B cell (primary cell): ENCODE measurements at regions not wholly inside any gene's neighbourhood (a gene's known extent, or its start where the extent isn't known, plus 50 kb on each side); places are given as distances from the start of the nearest gene placed in this dataset.

Source experiments
- ATAC-seq: fragments of 200-7000 bp; cut with Tn5 transposase; one replicate; pipeline ENCODE4 v1.10.0; 2021; ENCODE audit warnings: low read depth, mild to moderate bottlenecking, moderate number of reproducible peaks, moderate library complexity
- CTCF ChIA-PET: fragments of 350-600 bp; sonication (Branson Sonifier 250); formaldehyde crosslinking; loops from one replicate; lab custom pipeline; 2021; ENCODE audit warnings: antibody characterized with exemption, inconsistent platforms; lab: Charles Lee
- POLR2A ChIA-PET: fragments of 350-600 bp; sonication (Branson Sonifier 250); formaldehyde crosslinking; loops from one replicate; lab custom pipeline; 2021; ENCODE audit warnings: antibody characterized with exemption; lab: Charles Lee
- DNase-seq: peaks from one replicate; pipeline ENCODE4 v3.0.0; 2013
- H2AFZ ChIP-seq: 2 replicates; pipeline ENCODE4 v1.6.1; 2012; ENCODE audit warnings: mild to moderate bottlenecking, low read depth, low read length; ENCODE audit not compliant: insufficient read depth, poor library complexity, severe bottlenecking
- H3K27ac ChIP-seq, 2 donors: 1 replicate in 1 of 2; 2 replicates in 1 of 2; pipeline ENCODE4 v1.5.1; 2012 to 2013; ENCODE audit warnings: low read length in 2 of 2, mild to moderate bottlenecking in 2 of 2, moderate library complexity in 1 of 2
- H3K27me3 ChIP-seq, 4 experiments: fragments of 200-600 bp in 1 of 4; sonication (generic) in 1 of 4; replicated peaks in 1 of 4; 1 replicate in 2 of 4; 2 replicates in 2 of 4; pipeline versions ENCODE4 v1.6.1 to v1.7.0; 2013 to 2016; ENCODE audit warnings: low read length in 3 of 4, mild to moderate bottlenecking in 2 of 4, mixed read lengths in 1 of 4, moderate library complexity in 1 of 4; ENCODE audit not compliant: insufficient read depth in 4 of 4, control insufficient read depth in 3 of 4; ENCODE audit errors: control extremely low read depth in 1 of 4
- H3K36me3 ChIP-seq, 2 experiments: replicated peaks in 1 of 2; 1 replicate in 1 of 2; 2 replicates in 1 of 2; pipeline versions ENCODE4 v1.6.1 to v1.7.1; 2013; ENCODE audit warnings: low read length in 1 of 2; ENCODE audit not compliant: insufficient read depth in 2 of 2, control insufficient read depth in 1 of 2; ENCODE audit errors: control extremely low read depth in 1 of 2, extremely low read depth in 1 of 2
- H3K4me1 ChIP-seq, 2 donors: fragments of 200-600 bp in 1 of 2; sonication (generic) in 1 of 2; 1 replicate in 1 of 2; 2 replicates in 1 of 2; pipeline versions ENCODE4 v1.5.1 to v1.6.1; 2013 to 2017; ENCODE audit warnings: low read length in 2 of 2; ENCODE audit not compliant: control insufficient read depth in 2 of 2, insufficient read depth in 2 of 2
- H3K4me2 ChIP-seq: replicated peaks from 2 replicates; pipeline ENCODE3; 2012; ENCODE audit warnings: mild to moderate bottlenecking, low read depth, low read length; ENCODE audit not compliant: poor library complexity, severe bottlenecking
- H3K4me3 ChIP-seq, 5 experiments: fragments of 200-600 bp in 1 of 5; sonication (generic) in 1 of 5; 1 replicate in 3 of 5; 2 replicates in 2 of 5; pipeline versions ENCODE4 v1.5.1 to v1.7.0; 2011 to 2016; ENCODE audit warnings: low read length in 4 of 5, mild to moderate bottlenecking in 4 of 5, low read depth in 2 of 5, control low read depth in 1 of 5, moderate library complexity in 1 of 5; ENCODE audit not compliant: insufficient read depth in 1 of 5; ENCODE audit errors: control extremely low read depth in 1 of 5, extremely low read depth in 1 of 5
- H3K79me2 ChIP-seq: fragments of 200-600 bp; sonication (generic); one replicate; pipeline ENCODE4 v1.6.0; 2016; ENCODE audit warnings: low read length; ENCODE audit not compliant: control insufficient read depth, insufficient read depth
- H3K9ac ChIP-seq: fragments of 200-600 bp; sonication (generic); 2 replicates; pipeline ENCODE4 v1.6.1; 2017; ENCODE audit warnings: mild to moderate bottlenecking, low read length, moderate library complexity
- H3K9me3 ChIP-seq, 3 donors: one replicate each; pipeline versions ENCODE4 v1.6.1 to v1.7.1; 2013; ENCODE audit warnings: low read length in 2 of 3; ENCODE audit not compliant: control insufficient read depth in 2 of 3, insufficient read depth in 1 of 3; ENCODE audit errors: control extremely low read depth in 1 of 3
- H4K20me1 ChIP-seq: 2 replicates; pipeline ENCODE4 v1.6.0; 2012; ENCODE audit warnings: mild to moderate bottlenecking, low read length; ENCODE audit not compliant: insufficient read depth, control insufficient read depth, poor library complexity, severe bottlenecking
- H3K27ac Mint-ChIP-seq: one replicate; pipeline ENCODE4 v1.8.0; 2021; ENCODE audit warnings: mixed read lengths
- H3K27me3 Mint-ChIP-seq: one replicate; pipeline ENCODE4 v1.8.0; 2021; ENCODE audit warnings: mixed read lengths
- H3K4me1 Mint-ChIP-seq: one replicate; pipeline ENCODE4 v1.8.0; 2021; ENCODE audit warnings: mixed read lengths
- H3K4me3 Mint-ChIP-seq: one replicate; pipeline ENCODE4 v1.8.0; 2021; ENCODE audit warnings: mixed read lengths
- H3K9me3 Mint-ChIP-seq: one replicate; pipeline ENCODE4 v1.8.0; 2022; ENCODE audit warnings: mixed read lengths; ENCODE audit not compliant: insufficient read depth
- CTCF ChIP-seq: fragments of 200-600 bp; IDR thresholded peaks from one replicate; pipeline ENCODE4 v1.8.0; 2022; ENCODE audit warnings: antibody characterized with exemption, mild to moderate bottlenecking
- EZH2 ChIP-seq: IDR thresholded peaks from 2 replicates; pipeline ENCODE4 v1.6.1; 2012; ENCODE audit warnings: borderline replicate concordance, low read depth, mild to moderate bottlenecking, moderate library complexity, low read length; ENCODE audit not compliant: insufficient read depth, poor library complexity, severe bottlenecking
- WGBS: methylation state at CpG from one replicate; pipeline ENCODE4 v1.1.5; 2013; ENCODE audit warnings: missing lambda C conversion rate; ENCODE audit not compliant: insufficient coverage; 5-methylcytosine and 5-hydroxymethylcytosine counted together
- intact Hi-C: fragments of 100-400 bp; cut with micrococcal nuclease; formaldehyde crosslinking; loops from one replicate; pipeline ENCODE4 v1.10.0; 2022

- TF ChIP-seq CTCF (no peak), EZH2 (no peak)
- WGBS, result no CpG with 5 or more reads among the region's 2 CpGs
- ATAC-seq (no peak), DNase-seq (no peak)
- no peak overlapping the region for H3K9ac ChIP-seq
- H4K20me1 ChIP-seq, result no peaks in the 10 kb centered on the region
- no peaks in the 10 kb centered on the region for H3K4me1 ChIP-seq
- H3K4me3 ChIP-seq, result no peak overlapping the region
- no peaks in the 10 kb centered on the region for H3K79me2 ChIP-seq
- Mint-ChIP-seq H3K4me3 (no peak overlapping the region), H3K27ac (no peak overlapping the region), H3K27me3 (no peaks in the 10 kb centered on the region), H3K4me1 (no peaks in the 10 kb centered on the region), H3K9me3 (no peaks in the 10 kb centered on the region)
- peaks cover 0 to 1% (median 0%) of the 10 kb centered on the region in 3 donors for H3K9me3 ChIP-seq
- POLR2A ChIA-PET, result no interaction called here
- CTCF ChIA-PET, result no interaction called here
- no peak overlapping the region for H3K4me2 ChIP-seq
- H3K36me3 ChIP-seq, result no peaks in the 10 kb centered on the region
- no peak overlapping the region for H3K27ac ChIP-seq
- H3K27me3 ChIP-seq, result no peaks in the 10 kb centered on the region
- H2AFZ ChIP-seq, result no peak overlapping the region
- intact Hi-C loops, result no loop called here
Observed at GRCh38 chr2:82913566-82913965, 1545.5 kb downstream of the SUCLG1 start.

DNA sequence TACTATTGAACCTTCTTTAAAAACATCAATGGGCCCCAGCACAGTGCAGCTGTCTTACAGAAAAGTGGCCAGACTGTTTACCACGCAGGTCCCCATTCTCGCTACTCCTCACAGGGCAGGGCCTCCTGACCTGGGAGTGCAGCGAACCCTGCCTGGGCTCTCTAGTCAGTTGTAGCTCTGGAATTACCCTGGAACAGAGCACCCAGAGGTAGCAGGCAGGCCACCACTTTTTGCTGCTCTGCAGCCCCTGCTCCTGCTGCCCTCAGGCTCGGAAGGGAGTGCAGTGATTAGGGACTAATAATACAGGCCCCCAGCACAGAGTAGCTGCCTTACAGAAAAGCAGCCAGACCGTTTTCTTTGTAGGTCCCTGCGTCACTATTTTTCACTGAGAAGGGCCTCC lies 1563.0 kb downstream of the SUCLG1 start:
- no peak for ATAC-seq
- peaks cover 2% of the 10 kb centered on the region for H3K9me3 Mint-ChIP-seq

More for the DNA sequence above, 1563.0 kb downstream of the SUCLG1 start:
- no peaks in the 10 kb centered on the region for H3K27me3 ChIP-seq
- H3K79me2 ChIP-seq, result no peaks in the 10 kb centered on the region
- Mint-ChIP-seq H3K27ac (no peak overlapping the region), H3K4me3 (no peak overlapping the region), H3K4me1 (no peaks in the 10 kb centered on the region), H3K27me3 (no peaks in the 10 kb centered on the region)
- H2AFZ ChIP-seq, result no peak overlapping the region
- no peak overlapping the region for H3K4me2 ChIP-seq
- DNase-seq, result no peak
- H3K9ac ChIP-seq, result no peak overlapping the region
- 87% methylated on average over 6 of the region's 6 CpGs for WGBS
- H4K20me1 ChIP-seq, result no peaks in the 10 kb centered on the region
- intact Hi-C loops, result no loop called here
- H3K9me3 ChIP-seq, result peaks cover 0 to 15% (median 0%) of the 10 kb centered on the region in 3 donors
- no peaks in the 10 kb centered on the region for H3K4me1 ChIP-seq
- TF ChIP-seq EZH2 (no peak), CTCF (no peak)
- no peaks in the 10 kb centered on the region for H3K36me3 ChIP-seq
- POLR2A ChIA-PET, result no interaction called here
- H3K4me3 ChIP-seq, result no peak overlapping the region
- H3K27ac ChIP-seq, result no peak overlapping the region
- CTCF ChIA-PET, result no interaction called here
